CD14-positive monocyte (primary cell): ENCODE measurements at regions not wholly inside any gene's neighbourhood (a gene's known extent, or its start where the extent isn't known, plus 50 kb on each side); places are given as distances from the start of the nearest gene placed in this dataset.

Source experiments
- DNase-seq, 3 donors: peaks; one replicate each; pipeline ENCODE4 v3.0.0-alpha.2; 2011 to 2022
- H2AFZ ChIP-seq: 2 replicates; pipeline ENCODE4 v1.6.0; 2012; ENCODE audit warnings: mild to moderate bottlenecking, low read depth, low read length, inconsistent platforms; ENCODE audit not compliant: insufficient read depth, poor library complexity, severe bottlenecking
- H3K27ac ChIP-seq, 2 donors: 1 replicate in 1 of 2; 2 replicates in 1 of 2; pipeline ENCODE4 v1.5.1; 2012 to 2013; ENCODE audit warnings: low read length in 2 of 2, control low read depth in 1 of 2, inconsistent platforms in 1 of 2, low read depth in 1 of 2, mild to moderate bottlenecking in 1 of 2
- H3K27me3 ChIP-seq, 2 donors: one replicate each; pipeline versions ENCODE4 v1.6.0 to v1.6.1; 2011 to 2013; ENCODE audit warnings: low read length in 2 of 2; ENCODE audit not compliant: control insufficient read depth in 2 of 2, insufficient read depth in 2 of 2
- H3K36me3 ChIP-seq, 2 donors: replicated peaks in 1 of 2; 1 replicate in 1 of 2; 2 replicates in 1 of 2; pipeline versions ENCODE4 v1.5.1 to v1.6.1; 2012 to 2013; ENCODE audit warnings: low read length in 2 of 2, control low read depth in 1 of 2, inconsistent platforms in 1 of 2, mild to moderate bottlenecking in 1 of 2; ENCODE audit not compliant: insufficient read depth in 2 of 2, control insufficient read depth in 1 of 2
- H3K4me1 ChIP-seq, 2 donors: 1 replicate in 1 of 2; 2 replicates in 1 of 2; pipeline versions ENCODE4 v1.5.1 to v1.6.1; 2012 to 2013; ENCODE audit warnings: low read length in 2 of 2, control low read depth in 1 of 2, inconsistent platforms in 1 of 2, mild to moderate bottlenecking in 1 of 2, moderate library complexity in 1 of 2; ENCODE audit not compliant: insufficient read depth in 2 of 2, control insufficient read depth in 1 of 2
- H3K4me2 ChIP-seq: replicated peaks from 2 replicates; pipeline ENCODE3; 2012; ENCODE audit warnings: low read length, moderate library complexity, mild to moderate bottlenecking; ENCODE audit not compliant: poor library complexity, severe bottlenecking; ENCODE audit errors: extremely low read depth
- H3K4me3 ChIP-seq, 3 experiments: fragments of 200-600 bp in 1 of 3; sonication (generic) in 1 of 3; replicated peaks in 1 of 3; 1 replicate in 2 of 3; 2 replicates in 1 of 3; pipeline ENCODE4 v1.5.1; 2011 to 2013; ENCODE audit warnings: low read length in 3 of 3, mild to moderate bottlenecking in 3 of 3, control low read depth in 2 of 3, low read depth in 2 of 3, inconsistent platforms in 1 of 3, moderate library complexity in 1 of 3
- H3K79me2 ChIP-seq: 2 replicates; pipeline ENCODE4 v1.6.0; 2012; ENCODE audit warnings: mild to moderate bottlenecking, control low read depth, inconsistent platforms, low read length, moderate library complexity; ENCODE audit not compliant: insufficient read depth
- H3K9ac ChIP-seq: 2 replicates; pipeline ENCODE4 v1.6.0; 2017; ENCODE audit warnings: low read length, mild to moderate bottlenecking; ENCODE audit not compliant: insufficient read depth, poor library complexity, severe bottlenecking
- H3K9me3 ChIP-seq, 2 donors: replicated peaks in 1 of 2; 1 replicate in 1 of 2; 2 replicates in 1 of 2; pipeline versions ENCODE4 v1.5.1 to v1.6.1; 2012 to 2013; ENCODE audit warnings: low read length in 2 of 2, control low read depth in 1 of 2; ENCODE audit not compliant: control insufficient read depth in 1 of 2, insufficient read depth in 1 of 2
- H4K20me1 ChIP-seq: 2 replicates; pipeline ENCODE4 v1.6.0; 2012; ENCODE audit warnings: mild to moderate bottlenecking, low read length, control low read depth, moderate library complexity; ENCODE audit not compliant: insufficient read depth
- H3K27ac Mint-ChIP-seq, 7 donors: one replicate each; pipeline ENCODE4 v1.8.0; 2020; ENCODE audit warnings: mild to moderate bottlenecking in 7 of 7, mixed read lengths in 7 of 7, moderate library complexity in 6 of 7, inconsistent platforms in 2 of 7
- H3K27me3 Mint-ChIP-seq, 3 donors: one replicate each; pipeline ENCODE4 v1.8.0; 2021 to 2022; ENCODE audit warnings: low read depth in 3 of 3, mild to moderate bottlenecking in 3 of 3, mixed read lengths in 3 of 3, moderate library complexity in 3 of 3, inconsistent platforms in 1 of 3
- H3K36me3 Mint-ChIP-seq, 2 donors: one replicate each; pipeline ENCODE4 v1.8.0; 2020; ENCODE audit warnings: mixed read lengths in 2 of 2, inconsistent platforms in 1 of 2, mild to moderate bottlenecking in 1 of 2
- H3K4me1 Mint-ChIP-seq: one replicate; pipeline ENCODE4 v1.8.0; 2020; ENCODE audit warnings: mild to moderate bottlenecking, mixed read lengths
- H3K4me3 Mint-ChIP-seq, 2 donors: one replicate each; pipeline ENCODE4 v1.8.0; 2020; ENCODE audit warnings: mild to moderate bottlenecking in 2 of 2, mixed read lengths in 2 of 2, moderate library complexity in 1 of 2
- H3K9me3 Mint-ChIP-seq, 7 donors: one replicate each; pipeline ENCODE4 v1.8.0; 2020 to 2022; ENCODE audit warnings: mixed read lengths in 7 of 7, mild to moderate bottlenecking in 6 of 7, moderate library complexity in 6 of 7, inconsistent platforms in 2 of 7
- CTCF ChIP-seq: fragments of 200-600 bp; IDR thresholded peaks from one replicate; pipeline ENCODE4 v1.8.0; 2022; ENCODE audit warnings: antibody characterized with exemption, mild to moderate bottlenecking
- WGBS: methylation state at CpG from one replicate; pipeline ENCODE4 v1.1.5; 2013; ENCODE audit warnings: missing lambda C conversion rate; ENCODE audit not compliant: insufficient coverage; 5-methylcytosine and 5-hydroxymethylcytosine counted together
- intact Hi-C, 2 donors: fragments of 100-400 bp; cut with micrococcal nuclease; formaldehyde crosslinking; loops; one replicate each; pipeline versions ENCODE4 v1.15.0 to v1.15.1; 2023

GRCh38 chr5:103895738-103896137 is 333.1 kb upstream of the NUDT12 start:
- no peak overlapping the region for H3K27ac Mint-ChIP-seq
- no peak for DNase-seq
- H3K4me1 ChIP-seq = no peaks in the 10 kb centered on the region
- no peak overlapping the region for H3K4me3 ChIP-seq
- no peak overlapping the region for H3K9ac ChIP-seq
- no peak overlapping the region for H3K4me2 ChIP-seq
- H4K20me1 ChIP-seq = no peaks in the 10 kb centered on the region
- no peaks in the 10 kb centered on the region for H3K27me3 Mint-ChIP-seq
- H3K4me3 Mint-ChIP-seq = no peak overlapping the region
- H3K79me2 ChIP-seq = no peaks in the 10 kb centered on the region
- peaks cover 10 to 20% of the 10 kb centered on the region in 2 donors for H3K9me3 ChIP-seq
- no peak overlapping the region for H2AFZ ChIP-seq
- no peaks in the 10 kb centered on the region for H3K36me3 ChIP-seq
- H3K27me3 ChIP-seq = no peaks in the 10 kb centered on the region
- no CpG with 5 or more reads among the region's 2 CpGs for WGBS
- peaks cover 2 to 7% (median 5%) of the 10 kb centered on the region in 7 donors for H3K9me3 Mint-ChIP-seq
- TF ChIP-seq CTCF = no peak
- H3K36me3 Mint-ChIP-seq = no peaks in the 10 kb centered on the region
- intact Hi-C loops = no loop called here
- H3K27ac ChIP-seq = no peak overlapping the region
- no peaks in the 10 kb centered on the region for H3K4me1 Mint-ChIP-seq

- intact Hi-C loops = no loop called here
- H3K4me3 Mint-ChIP-seq = no peak overlapping the region
- peaks cover 0 to 7% (median 2%) of the 10 kb centered on the region in 7 donors for H3K9me3 Mint-ChIP-seq
- no peaks in the 10 kb centered on the region for H3K79me2 ChIP-seq
- no peak overlapping the region for H3K4me2 ChIP-seq
- H3K27me3 Mint-ChIP-seq = no peaks in the 10 kb centered on the region
- H3K4me1 Mint-ChIP-seq = no peaks in the 10 kb centered on the region
- DNase-seq = no peak
- H3K4me3 ChIP-seq = no peak overlapping the region
- H3K9ac ChIP-seq = no peak overlapping the region
- no peaks in the 10 kb centered on the region for H3K36me3 Mint-ChIP-seq
- no peak overlapping the region for H2AFZ ChIP-seq
- no peak for TF ChIP-seq CTCF
- no peak overlapping the region for H3K27ac Mint-ChIP-seq
- no peaks in the 10 kb centered on the region for H4K20me1 ChIP-seq
- H3K36me3 ChIP-seq = no peaks in the 10 kb centered on the region
- H3K27me3 ChIP-seq = no peaks in the 10 kb centered on the region
- H3K27ac ChIP-seq = no peak overlapping the region
- H3K4me1 ChIP-seq = no peaks in the 10 kb centered on the region
- peaks cover 6 to 14% of the 10 kb centered on the region in 2 donors for H3K9me3 ChIP-seq
Observed at GRCh38 chr5:103894882-103895281, 332.3 kb upstream of the NUDT12 start.
